ENCODE measurements at regions not wholly inside any gene's neighbourhood (a gene's known extent, or its start where the extent isn't known, plus 50 kb on each side); places are given as distances from the start of the nearest gene placed in this dataset.
"Not testable (repeated sequence)": the region's sequence is repeated elsewhere in the genome, so short reads cannot be mapped to it uniquely, and the experiment has no call there.

- no peaks in the 10 kb centered on the region for H3K9me3 ChIP-seq
- TF ChIP-seq POLR2AphosphoS5 (IDR thresholded peaks at IDR 0.05) = no peak
- H3K27ac ChIP-seq = no peak overlapping the region
- 80 to 87% (median 81%) methylated on average over 9 of the region's 9 CpGs for WGBS, 5 donors
- H3K4me3 ChIP-seq = no peak overlapping the region
- DNase-seq = no peak
- no peaks in the 10 kb centered on the region for H3K4me1 ChIP-seq
- no peaks in the 10 kb centered on the region for H3K36me3 ChIP-seq
- H3K27me3 ChIP-seq = peaks cover 0 to 4% (median 0%) of the 10 kb centered on the region in 3 donors
- intact Hi-C loops (cut with DNase I; ENCODE audit: low total_unique reads) = no loop called here
Observed at GRCh38 chr22:34620161-34620560, 445.8 kb upstream of the ISX start.

GRCh38 chr22:34620832-34621231 is 445.1 kb upstream of the ISX start:
- no peak overlapping the region for H3K4me3 ChIP-seq
- no peak for TF ChIP-seq EP300 (IDR thresholded peaks at IDR 0.05)
- no peak for TF ChIP-seq CTCF (IDR thresholded peaks at IDR 0.05)
- WGBS, 5 donors = 77 to 88% (median 85%) methylated on average over 8 of the region's 8 CpGs
- intact Hi-C loops (cut with DNase I; ENCODE audit: low total_unique reads) = no loop called here
- H3K27me3 ChIP-seq = peaks cover 0 to 4% (median 0%) of the 10 kb centered on the region in 3 donors
- no peaks in the 10 kb centered on the region for H3K4me1 ChIP-seq
- no peaks in the 10 kb centered on the region for H3K36me3 ChIP-seq
- H3K27ac ChIP-seq = no peak overlapping the region
- DNase-seq = no peak
- peaks cover 0 to under 1% (median 0%) of the 10 kb centered on the region in 4 donors for H3K9me3 ChIP-seq

GRCh38 chr22:34622602-34623001 is 443.4 kb upstream of the ISX start:
- TF ChIP-seq POLR2AphosphoS5 (IDR thresholded peaks at IDR 0.05) = no peak
- TF ChIP-seq CTCF (IDR thresholded peaks at IDR 0.05) = no peak
- TF ChIP-seq EP300 (IDR thresholded peaks at IDR 0.05) = no peak
- TF ChIP-seq POLR2A (IDR thresholded peaks at IDR 0.05) = no peak
- H3K27me3 ChIP-seq = peaks cover 0 to 4% (median 0%) of the 10 kb centered on the region in 3 donors
- H3K27ac ChIP-seq = no peak overlapping the region
- H3K36me3 ChIP-seq = no peaks in the 10 kb centered on the region
- H3K4me3 ChIP-seq = no peak overlapping the region
- DNase-seq = no peak
- intact Hi-C loops (cut with DNase I; ENCODE audit: low total_unique reads) = no loop called here
- no peaks in the 10 kb centered on the region for H3K4me1 ChIP-seq
- 79 to 90% (median 87%) methylated on average over 4 of the region's 4 CpGs for WGBS, 5 donors
- peaks cover 0 to 15% (median 0%) of the 10 kb centered on the region in 4 donors for H3K9me3 ChIP-seq

DNA sequence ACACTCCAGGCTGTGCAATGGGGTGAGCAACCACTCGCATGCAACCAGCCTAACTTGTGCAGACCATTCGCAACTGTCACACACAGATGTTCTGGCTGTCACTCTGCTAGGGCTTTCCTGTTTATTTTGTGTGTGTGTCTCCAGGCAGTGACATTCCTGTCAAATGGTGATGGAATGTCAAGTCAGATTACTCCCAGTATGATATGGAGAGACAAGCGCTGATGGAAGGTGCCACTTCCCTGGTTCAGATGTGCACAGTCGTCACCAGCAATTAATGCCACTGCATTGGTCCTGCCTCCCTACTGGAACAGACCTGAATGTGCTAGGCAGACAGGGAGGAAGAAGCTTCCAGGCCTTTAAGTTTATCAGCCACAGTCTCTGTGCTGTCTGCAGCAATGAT is 442.4 kb upstream of the ISX start:
- no peak overlapping the region for H3K4me3 ChIP-seq
- no peak for TF ChIP-seq CTCF (IDR thresholded peaks at IDR 0.05)
- TF ChIP-seq POLR2AphosphoS5 (IDR thresholded peaks at IDR 0.05) = no peak
- no peak for TF ChIP-seq EP300 (IDR thresholded peaks at IDR 0.05)
- TF ChIP-seq POLR2A (IDR thresholded peaks at IDR 0.05) = no peak
- peaks cover 0 to 4% (median 0%) of the 10 kb centered on the region in 3 donors for H3K27me3 ChIP-seq
- peaks cover 0 to 16% (median 0%) of the 10 kb centered on the region in 4 donors for H3K9me3 ChIP-seq
- intact Hi-C loops (cut with DNase I; ENCODE audit: low total_unique reads) = no loop called here
- no peaks in the 10 kb centered on the region for H3K4me1 ChIP-seq
- no peaks in the 10 kb centered on the region for H3K36me3 ChIP-seq
- 77 to 87% (median 83%) methylated on average over 3 to 4 of the region's 4 CpGs for WGBS, 5 donors
- H3K27ac ChIP-seq = no peak overlapping the region
- no peak for DNase-seq

DNA sequence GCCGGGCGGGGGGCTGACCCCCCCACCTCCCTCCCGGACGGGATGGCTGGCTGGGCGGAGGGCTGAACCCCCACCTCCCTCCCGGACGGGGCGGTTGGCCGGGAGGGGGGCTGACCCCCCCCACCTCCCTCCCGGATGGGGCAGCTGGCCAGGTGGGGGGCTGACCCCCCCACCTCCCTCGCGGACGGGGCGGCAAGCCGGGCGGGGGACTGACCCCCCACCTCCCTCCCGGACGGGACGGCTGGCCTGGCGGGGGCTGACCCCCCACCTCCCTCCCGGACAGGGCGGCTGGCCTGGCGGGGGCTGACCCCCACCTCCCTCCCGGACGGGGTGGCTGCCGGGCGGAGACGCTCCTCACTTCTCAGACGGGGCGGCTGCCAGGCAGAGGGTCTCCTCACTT is 440.1 kb upstream of the ISX start:
- H3K4me3 ChIP-seq; H3K4me1 ChIP-seq; H3K27me3 ChIP-seq; DNase-seq; H3K36me3 ChIP-seq; intact Hi-C loops (cut with DNase I; ENCODE audit: low total_unique reads); H3K27ac ChIP-seq: not testable (repeated sequence)
- 96 to 99% (median 98%) methylated on average over 5 to 23 of the region's 30 CpGs; no CpG with 5 or more reads in 2 of the 5 donors for WGBS, 5 donors
- peaks cover 0 to 18% (median 11%) of the 10 kb centered on the region in 4 donors for H3K9me3 ChIP-seq

Data from stomach (tissue), 8 donors.